ENCODE measurements at regions not wholly inside any gene's neighbourhood (a gene's known extent, or its start where the extent isn't known, plus 50 kb on each side); places are given as distances from the start of the nearest gene placed in this dataset.

DNA sequence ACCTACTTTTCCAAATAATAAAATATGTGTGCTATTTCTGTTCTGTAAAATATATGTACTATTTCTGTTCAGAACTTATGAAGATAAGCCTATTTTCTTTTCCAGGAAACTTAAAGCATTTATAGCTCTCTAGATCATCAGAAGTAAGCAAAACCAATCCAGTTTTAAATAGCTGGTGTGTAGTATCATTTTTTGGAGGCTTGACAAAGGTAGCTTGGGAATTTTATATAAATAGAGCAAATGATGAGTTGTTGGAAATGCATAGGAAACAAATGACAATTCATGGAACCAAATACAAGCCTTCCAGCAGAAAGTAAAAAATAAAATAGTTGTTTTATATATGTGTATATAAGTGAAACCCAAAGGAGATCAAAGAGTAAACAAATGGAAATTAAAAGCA is 1038.1 kb upstream of the ARRDC3 start:
- Mint-ChIP-seq H3K9me3 (peaks cover 21% of the 10 kb centered on the region), H3K4me1 (no peaks in the 10 kb centered on the region), H3K36me3 (no peaks in the 10 kb centered on the region), H3K4me3 (no peak overlapping the region), H3K27me3 (no peaks in the 10 kb centered on the region), H3K27ac (no peak overlapping the region)
- CTCF ChIA-PET = no interaction called here
- no peak for DNase-seq

DNA sequence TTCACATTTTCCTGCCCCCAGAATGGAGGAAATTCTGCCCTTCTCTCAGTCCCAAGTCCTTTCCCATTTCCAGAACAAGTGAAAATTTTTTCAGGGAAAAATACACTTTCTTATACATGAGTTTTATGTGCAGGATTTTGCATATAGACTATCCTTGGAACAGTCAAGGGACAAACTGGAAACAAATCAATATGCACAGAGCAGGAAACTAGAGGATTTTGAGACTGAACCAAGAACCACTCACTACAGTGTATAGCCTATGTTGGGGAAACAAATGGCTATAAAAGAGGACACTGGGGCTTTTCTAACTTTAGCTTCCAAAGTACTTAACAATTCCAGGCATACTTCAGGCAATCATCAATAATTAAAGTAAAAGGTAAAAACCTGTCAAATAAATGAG is 1036.1 kb upstream of the ARRDC3 start:
- H3K9me3 Mint-ChIP-seq = peaks cover 18% of the 10 kb centered on the region

DNA sequence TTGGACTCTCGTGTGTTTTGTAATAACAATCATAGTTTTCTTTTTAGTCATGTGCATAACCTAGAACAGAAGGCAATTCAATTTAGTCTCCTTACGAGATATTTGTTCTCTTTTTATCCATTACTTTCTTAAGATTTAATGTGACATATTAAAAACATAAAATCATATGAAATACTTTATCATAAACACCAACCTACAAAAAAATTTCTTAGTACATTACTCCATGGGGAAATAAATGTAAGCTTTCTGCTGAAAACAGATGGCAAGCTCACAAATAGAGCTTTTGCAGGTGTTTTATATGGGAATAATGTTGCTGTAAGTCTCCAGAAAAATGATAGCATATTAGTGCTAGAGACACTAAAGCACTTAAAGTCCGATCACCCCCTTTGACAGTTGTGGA is 1035.2 kb upstream of the ARRDC3 start:
- H3K4me3 Mint-ChIP-seq = no peak overlapping the region
- no peak for DNase-seq
- peaks cover 13% of the 10 kb centered on the region for H3K9me3 Mint-ChIP-seq

More for the DNA sequence above, 1036.1 kb upstream of the ARRDC3 start:
- Mint-ChIP-seq H3K27me3 (no peaks in the 10 kb centered on the region), H3K36me3 (no peaks in the 10 kb centered on the region), H3K4me3 (no peak overlapping the region), H3K27ac (no peak overlapping the region), H3K4me1 (no peaks in the 10 kb centered on the region)
- DNase-seq = no peak
- CTCF ChIA-PET = no interaction called here

DNA sequence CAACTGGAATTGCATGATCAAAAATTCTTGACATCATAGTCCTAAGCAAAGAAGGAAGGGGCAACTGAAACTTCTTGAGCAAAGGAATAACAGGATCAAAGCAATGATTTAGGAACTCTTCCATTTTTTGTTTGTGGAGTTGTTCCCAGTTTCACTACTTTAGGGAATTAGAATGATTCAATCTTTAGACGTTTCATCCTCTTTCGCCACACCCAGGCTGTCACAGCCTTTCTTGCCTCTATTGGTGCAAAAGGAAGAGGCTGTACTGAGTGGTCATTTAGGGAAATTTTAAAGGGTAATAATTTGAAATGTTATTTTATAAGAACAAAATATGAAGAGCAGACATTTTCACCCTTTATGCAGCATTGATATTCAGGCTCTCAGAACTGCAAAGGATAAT is 1026.0 kb upstream of the ARRDC3 start:
- no peaks in the 10 kb centered on the region for H3K4me1 Mint-ChIP-seq
- no peaks in the 10 kb centered on the region for H3K27me3 Mint-ChIP-seq
- no peaks in the 10 kb centered on the region for H3K9me3 Mint-ChIP-seq
- H3K4me3 Mint-ChIP-seq = no peak overlapping the region
- CTCF ChIA-PET = no interaction called here
- no peaks in the 10 kb centered on the region for H3K36me3 Mint-ChIP-seq
- H3K27ac Mint-ChIP-seq = no peak overlapping the region
- no peak for DNase-seq

More for the DNA sequence above, 1035.2 kb upstream of the ARRDC3 start:
- Mint-ChIP-seq H3K27ac (no peak overlapping the region), H3K4me1 (no peaks in the 10 kb centered on the region), H3K27me3 (no peaks in the 10 kb centered on the region), H3K36me3 (no peaks in the 10 kb centered on the region)
- CTCF ChIA-PET = no interaction called here

DNA sequence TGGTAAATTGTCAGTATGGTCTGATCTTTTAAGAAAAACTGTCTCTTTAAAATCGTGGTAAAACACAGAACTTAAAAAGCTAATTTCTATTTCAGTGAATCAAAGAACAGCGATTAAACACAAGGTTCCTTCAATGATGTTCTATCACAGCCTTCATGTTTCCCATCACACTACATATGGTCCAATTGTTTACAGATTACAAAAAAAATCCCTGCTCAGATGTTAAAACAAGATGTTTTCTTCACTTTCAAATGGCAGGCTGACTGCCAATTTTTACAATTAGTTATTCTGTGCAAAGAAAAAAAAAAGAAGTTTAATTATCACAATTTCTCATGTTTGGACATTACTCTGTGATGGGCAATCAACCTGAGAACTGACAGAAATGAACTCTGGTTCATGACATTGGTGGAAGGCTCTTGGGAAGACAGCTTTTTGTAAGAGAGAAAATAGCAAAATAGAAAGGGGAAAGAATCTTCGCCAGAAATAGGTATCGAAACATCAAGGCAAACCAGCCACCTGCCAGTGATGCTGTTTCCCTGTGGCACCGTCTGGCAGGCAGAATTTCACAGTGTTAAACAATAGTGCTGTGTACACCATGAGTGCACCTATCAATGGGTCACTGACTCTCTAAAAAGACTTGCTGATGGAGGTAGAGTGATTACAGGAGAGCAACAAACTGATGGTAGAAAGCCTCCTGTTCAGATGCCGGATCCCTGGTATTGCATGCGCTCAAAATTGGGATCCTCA is 1020.0 kb upstream of the ARRDC3 start:
- no peaks in the 10 kb centered on the region for H3K36me3 Mint-ChIP-seq
- no peak overlapping the region for H3K4me3 Mint-ChIP-seq
- no peaks in the 10 kb centered on the region for H3K27me3 Mint-ChIP-seq
- H3K9me3 Mint-ChIP-seq = no peaks in the 10 kb centered on the region
- CTCF ChIA-PET = no interaction called here
- H3K27ac Mint-ChIP-seq = no peak overlapping the region
- H3K4me1 Mint-ChIP-seq = no peaks in the 10 kb centered on the region
- DNase-seq = no peak

DNA sequence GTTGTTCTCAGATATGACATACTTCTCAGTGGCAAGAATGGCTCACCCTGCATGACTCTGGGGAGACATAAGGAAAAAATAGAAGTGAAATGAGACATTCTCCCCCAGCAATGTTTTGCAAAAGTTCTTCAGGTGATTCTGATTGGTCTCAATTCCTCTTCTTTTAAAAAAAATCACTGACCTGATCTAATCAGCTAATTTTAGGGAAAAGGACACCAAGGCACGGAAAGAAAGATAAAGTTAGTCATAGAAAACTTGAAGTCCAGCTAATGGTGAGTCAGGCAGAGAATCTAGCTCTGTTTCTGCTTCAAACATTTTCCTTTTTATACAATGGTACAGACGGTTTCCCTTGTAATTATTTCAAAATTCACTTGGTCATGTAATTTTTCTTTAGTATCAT is 1018.9 kb upstream of the ARRDC3 start:
- no peak for DNase-seq
- Mint-ChIP-seq H3K4me3 (no peak overlapping the region), H3K27me3 (no peaks in the 10 kb centered on the region), H3K27ac (no peak overlapping the region), H3K9me3 (no peaks in the 10 kb centered on the region), H3K4me1 (no peaks in the 10 kb centered on the region), H3K36me3 (no peaks in the 10 kb centered on the region)
- CTCF ChIA-PET = no interaction called here

DNA sequence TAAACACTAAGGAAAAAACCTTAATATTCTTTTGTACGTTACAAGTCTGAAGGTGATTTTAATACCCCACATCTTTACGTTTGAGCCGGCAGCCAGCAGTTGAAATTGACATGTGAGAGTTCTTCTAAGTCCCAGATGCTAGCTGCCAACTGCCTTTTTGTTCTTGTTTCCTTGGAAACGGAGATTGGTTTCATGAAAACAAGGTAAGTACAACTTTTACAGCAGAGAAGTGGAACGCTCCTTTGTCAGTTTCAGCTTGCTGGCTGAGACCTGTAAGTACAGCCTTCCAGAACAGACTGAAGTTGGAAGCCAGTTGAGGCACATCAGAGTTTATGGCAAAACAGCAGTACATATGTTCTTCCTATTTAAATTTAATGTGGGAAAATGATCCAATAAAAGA is 1018.4 kb upstream of the ARRDC3 start:
- H3K4me1 Mint-ChIP-seq = no peaks in the 10 kb centered on the region
- DNase-seq = no peak
- no peaks in the 10 kb centered on the region for H3K9me3 Mint-ChIP-seq
- H3K36me3 Mint-ChIP-seq = no peaks in the 10 kb centered on the region
- H3K27ac Mint-ChIP-seq = no peak overlapping the region
- CTCF ChIA-PET = no interaction called here
- no peaks in the 10 kb centered on the region for H3K27me3 Mint-ChIP-seq
- H3K4me3 Mint-ChIP-seq = no peak overlapping the region

DNA sequence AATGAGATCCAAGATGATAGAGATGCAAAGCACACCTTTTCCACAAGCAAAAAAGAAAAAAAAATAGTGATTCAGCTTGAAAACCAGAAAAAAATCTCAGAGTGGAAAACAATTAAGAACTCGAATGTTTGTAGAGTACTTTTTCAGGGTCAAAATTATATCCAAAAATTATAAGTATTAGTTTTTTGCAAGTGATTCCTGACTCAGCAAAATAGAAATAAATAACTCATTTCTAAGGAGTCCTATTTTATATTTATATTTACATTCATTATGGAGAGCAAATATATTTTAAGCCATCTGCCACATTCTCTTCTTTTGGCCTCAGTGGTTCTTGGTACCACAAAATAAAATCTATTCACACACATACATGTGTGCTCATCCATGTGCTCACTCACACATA is 1011.8 kb upstream of the ARRDC3 start:
- H3K27me3 Mint-ChIP-seq = no peaks in the 10 kb centered on the region
- H3K36me3 Mint-ChIP-seq = no peaks in the 10 kb centered on the region
- H3K27ac Mint-ChIP-seq = no peak overlapping the region
- CTCF ChIA-PET = no interaction called here
- H3K9me3 Mint-ChIP-seq = no peaks in the 10 kb centered on the region
- no peaks in the 10 kb centered on the region for H3K4me1 Mint-ChIP-seq
- H3K4me3 Mint-ChIP-seq = no peak overlapping the region
- DNase-seq = no peak

DNA sequence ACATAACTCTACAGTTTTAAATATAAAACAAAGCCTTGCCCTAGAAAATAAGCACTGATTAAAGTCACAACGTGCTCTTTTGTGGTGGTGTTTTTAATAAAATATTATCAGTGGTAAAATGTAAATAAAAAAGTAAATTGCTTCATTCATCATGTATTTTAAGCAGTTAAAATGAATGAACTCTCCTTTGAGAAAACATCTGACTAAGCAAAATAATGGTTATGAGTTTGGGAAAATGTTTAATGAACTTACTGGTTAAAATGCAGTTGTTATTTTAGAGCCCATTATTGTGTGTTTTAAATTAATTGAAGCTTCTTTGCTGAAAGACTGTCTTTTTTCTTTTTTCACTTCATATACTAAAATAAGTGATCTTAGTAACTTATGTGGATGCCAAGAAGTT is 1007.5 kb upstream of the ARRDC3 start:
- no peak overlapping the region for H3K27ac Mint-ChIP-seq
- H3K4me1 Mint-ChIP-seq = no peaks in the 10 kb centered on the region
- no peak for DNase-seq
- H3K36me3 Mint-ChIP-seq = no peaks in the 10 kb centered on the region
- CTCF ChIA-PET = no interaction called here
- H3K4me3 Mint-ChIP-seq = no peak overlapping the region
- H3K27me3 Mint-ChIP-seq = no peaks in the 10 kb centered on the region
- H3K9me3 Mint-ChIP-seq = peaks cover 2% of the 10 kb centered on the region

DNA sequence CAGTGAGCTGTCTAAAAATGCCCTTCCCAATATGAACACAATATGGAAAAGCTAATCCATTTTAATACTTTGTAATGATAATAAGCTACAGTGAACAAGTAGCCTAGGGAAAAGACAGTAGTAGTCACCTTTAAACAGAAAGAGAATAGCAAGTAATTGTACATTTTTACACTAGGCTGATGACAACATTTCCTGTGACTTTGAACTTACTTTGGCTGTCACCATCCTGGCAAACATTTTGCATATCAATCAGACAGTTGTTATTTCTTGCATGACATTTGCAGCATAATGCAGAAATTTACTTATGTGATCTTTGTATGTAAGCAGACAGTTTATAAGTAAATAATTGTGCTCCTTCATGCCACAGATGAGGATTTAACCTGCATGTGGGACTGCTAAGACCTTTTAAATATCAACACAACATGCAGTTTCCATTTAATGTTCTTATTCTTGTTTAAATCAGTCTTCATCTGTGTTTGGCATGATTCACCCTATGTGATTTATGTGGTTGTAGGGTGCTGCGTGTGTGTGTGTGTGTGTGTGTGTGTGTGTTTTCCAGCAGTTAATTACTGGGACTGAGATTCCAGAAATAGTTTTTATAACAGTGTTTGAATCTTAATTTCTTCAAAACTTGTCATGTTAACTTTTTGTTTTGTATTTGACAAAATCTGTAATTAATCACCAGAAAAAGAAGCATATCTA is 997.1 kb upstream of the ARRDC3 start:
- H3K36me3 Mint-ChIP-seq = no peaks in the 10 kb centered on the region

DNA sequence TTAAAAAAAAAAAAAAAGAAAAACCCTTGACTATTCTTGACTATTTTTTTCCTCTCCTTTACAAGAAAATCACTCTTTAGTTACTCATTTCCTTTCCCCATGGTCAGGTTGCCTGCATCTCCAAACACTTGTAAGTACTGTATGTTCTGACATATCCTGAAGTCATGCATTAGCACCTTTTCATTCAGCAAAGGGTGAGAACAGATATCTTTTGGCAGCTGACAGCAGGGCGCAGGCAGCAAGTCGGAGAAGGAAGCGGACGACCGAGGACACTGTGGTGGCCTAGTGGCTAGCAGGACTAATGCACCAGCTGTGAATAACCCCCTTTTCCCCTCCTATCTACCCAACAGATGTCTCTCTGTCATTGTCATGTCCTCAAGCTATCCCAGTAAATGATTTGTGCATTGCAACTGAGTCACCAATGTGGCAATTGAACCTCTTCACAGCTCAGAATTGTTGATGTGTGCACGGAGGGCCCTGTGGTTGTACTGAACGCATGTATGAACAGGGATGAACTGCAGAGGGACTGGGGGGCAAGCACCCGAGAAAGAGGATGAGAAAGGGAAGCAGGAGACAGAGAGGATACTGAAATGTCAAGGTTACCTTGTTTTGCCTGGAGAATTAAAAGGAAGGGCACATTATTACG is 996.0 kb upstream of the ARRDC3 start:
- no peaks in the 10 kb centered on the region for H3K4me1 Mint-ChIP-seq
- no peaks in the 10 kb centered on the region for H3K36me3 Mint-ChIP-seq
- no peaks in the 10 kb centered on the region for H3K27me3 Mint-ChIP-seq
- no peaks in the 10 kb centered on the region for H3K9me3 Mint-ChIP-seq
- H3K27ac Mint-ChIP-seq = no peak overlapping the region
- CTCF ChIA-PET = no interaction called here
- no peak overlapping the region for H3K4me3 Mint-ChIP-seq
- no peak for DNase-seq

More for the DNA sequence above, 997.1 kb upstream of the ARRDC3 start:
- Mint-ChIP-seq H3K4me1 (no peaks in the 10 kb centered on the region), H3K27ac (no peak overlapping the region), H3K9me3 (no peaks in the 10 kb centered on the region), H3K27me3 (no peaks in the 10 kb centered on the region), H3K4me3 (no peak overlapping the region)
- DNase-seq = no peak
- CTCF ChIA-PET = no interaction called here

DNA sequence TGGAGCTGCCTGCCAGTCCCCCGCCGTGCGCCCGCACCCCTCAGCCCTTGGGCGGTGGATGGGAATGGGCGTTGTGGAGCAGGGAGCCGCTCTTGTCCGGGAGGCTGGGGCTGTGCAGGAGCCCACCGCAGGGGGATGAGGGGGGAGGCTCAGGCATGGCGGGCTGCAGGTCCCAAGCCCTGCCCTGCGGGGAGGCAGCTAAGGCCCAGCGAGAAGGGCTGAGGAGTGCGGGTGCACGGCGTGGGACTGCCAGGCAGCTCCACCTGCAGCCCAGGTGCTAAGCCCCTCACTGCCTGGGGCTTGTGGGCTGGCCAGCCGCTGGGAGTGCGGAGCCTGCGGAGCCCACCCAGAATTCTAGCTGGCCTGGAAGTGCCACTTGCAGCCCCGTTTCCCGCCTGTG is 991.7 kb upstream of the ARRDC3 start:
- Mint-ChIP-seq H3K27me3 (no peaks in the 10 kb centered on the region), H3K36me3 (no peaks in the 10 kb centered on the region), H3K9me3 (peaks cover 2% of the 10 kb centered on the region), H3K4me3 (no peak overlapping the region), H3K27ac (no peak overlapping the region), H3K4me1 (no peaks in the 10 kb centered on the region)
- CTCF ChIA-PET = no interaction called here
- DNase-seq = no peak

DNA sequence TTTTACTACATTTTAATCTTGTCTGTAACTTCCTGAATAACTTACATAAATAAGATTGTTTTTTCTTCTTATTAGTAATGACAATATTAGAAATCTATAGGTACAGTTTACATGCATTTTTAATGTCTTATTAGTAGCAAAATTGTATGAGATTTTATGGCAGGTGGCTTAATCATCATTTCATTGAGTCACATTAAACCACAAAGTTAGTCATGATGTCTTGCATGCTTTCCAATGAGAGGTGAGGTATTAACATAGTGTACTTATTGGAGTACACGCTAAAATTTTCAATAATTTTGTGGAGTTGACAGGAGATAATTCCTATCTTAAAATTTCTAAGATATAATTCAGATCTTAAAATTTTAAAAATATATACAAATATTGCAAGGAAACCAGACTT is 989.6 kb upstream of the ARRDC3 start:
- CTCF ChIA-PET = no interaction called here
- no peaks in the 10 kb centered on the region for H3K4me1 Mint-ChIP-seq
- H3K36me3 Mint-ChIP-seq = no peaks in the 10 kb centered on the region
- no peaks in the 10 kb centered on the region for H3K27me3 Mint-ChIP-seq
- H3K4me3 Mint-ChIP-seq = no peak overlapping the region
- H3K27ac Mint-ChIP-seq = no peak overlapping the region
- H3K9me3 Mint-ChIP-seq = peaks cover 4% of the 10 kb centered on the region
- no peak for DNase-seq

DNA sequence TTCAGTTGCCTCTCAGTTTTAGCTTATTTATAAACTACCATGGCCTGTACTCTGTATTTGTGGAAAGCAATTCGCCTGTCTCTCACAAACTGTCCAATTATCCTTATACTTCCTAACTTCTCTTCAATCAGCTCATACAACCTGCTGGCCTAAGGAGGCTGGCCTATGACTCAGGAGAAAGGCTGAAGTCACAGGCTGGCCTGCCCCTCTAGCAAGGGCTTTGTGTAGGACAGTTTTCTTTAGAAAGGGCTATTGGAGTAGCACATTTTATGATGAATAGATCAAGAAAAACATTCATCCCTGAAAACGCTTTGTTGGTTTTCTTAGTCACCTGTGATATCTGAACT is 988.7 kb upstream of the ARRDC3 start:
- no peak overlapping the region for H3K27ac Mint-ChIP-seq
- DNase-seq = no peak
- peaks cover 4% of the 10 kb centered on the region for H3K9me3 Mint-ChIP-seq
- H3K4me3 Mint-ChIP-seq = no peak overlapping the region
- no peaks in the 10 kb centered on the region for H3K36me3 Mint-ChIP-seq
- H3K27me3 Mint-ChIP-seq = no peaks in the 10 kb centered on the region
- no peaks in the 10 kb centered on the region for H3K4me1 Mint-ChIP-seq
- CTCF ChIA-PET = no interaction called here

DNA sequence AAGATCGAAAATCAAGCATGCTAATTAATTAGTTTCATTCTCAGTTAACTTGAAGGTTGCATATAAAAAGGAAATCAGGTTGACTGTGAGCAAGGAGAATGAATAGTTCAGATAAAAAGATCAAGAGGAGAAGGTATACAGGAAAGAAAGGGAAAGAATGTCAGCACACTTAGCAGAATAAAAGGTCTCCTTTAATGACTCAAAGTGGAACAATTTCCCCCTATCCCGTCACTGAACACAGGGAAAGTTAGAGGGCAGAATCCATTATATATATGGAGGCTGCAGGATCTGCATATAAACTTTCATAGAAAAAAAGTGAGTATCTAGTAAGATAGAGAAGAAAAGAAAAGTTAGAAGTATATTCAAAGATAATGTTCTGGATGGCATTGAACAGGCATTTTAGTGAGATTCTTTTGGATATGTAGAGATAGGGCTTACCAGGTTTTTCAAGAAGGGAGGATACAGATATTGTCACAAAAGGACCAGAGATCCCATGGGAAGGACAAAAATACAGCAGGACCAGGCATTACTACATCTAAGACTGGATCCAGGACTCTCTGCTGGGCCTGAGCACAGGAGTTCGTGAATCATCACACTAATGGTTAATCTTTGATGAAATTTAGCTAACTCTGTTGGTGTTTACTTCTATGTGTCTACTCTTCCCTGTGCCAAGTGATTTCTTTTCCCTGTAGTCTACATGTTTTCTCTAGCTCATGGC is 988.2 kb upstream of the ARRDC3 start:
- no peak for DNase-seq
- H3K4me3 Mint-ChIP-seq = no peak overlapping the region
- peaks cover 4% of the 10 kb centered on the region for H3K9me3 Mint-ChIP-seq
- no peaks in the 10 kb centered on the region for H3K4me1 Mint-ChIP-seq
- H3K27ac Mint-ChIP-seq = no peak overlapping the region
- CTCF ChIA-PET = no interaction called here
- no peaks in the 10 kb centered on the region for H3K27me3 Mint-ChIP-seq
- no peaks in the 10 kb centered on the region for H3K36me3 Mint-ChIP-seq
